Adrenal gland (tissue), 9 donors: ENCODE measurements at regions not wholly inside any gene's neighbourhood (a gene's known extent, or its start where the extent isn't known, plus 50 kb on each side); places are given as distances from the start of the nearest gene placed in this dataset.

Source experiments
- DNase-seq, 7 donors: peaks; one replicate each; pipeline ENCODE4 v3.0.0-alpha.2; 2019 to 2020
- H3K27ac ChIP-seq, 5 donors: fragments of 200-600 bp; sonication (generic) in 4 of 5; 1 replicate in 3 of 5; 2 replicates in 2 of 5; pipeline versions ENCODE4 v1.5.1 to v1.8.0; 2016 to 2020; ENCODE audit warnings: mild to moderate bottlenecking in 1 of 5
- H3K27me3 ChIP-seq: fragments of 200-600 bp; 2 replicates; pipeline ENCODE4 v1.8.0; 2021
- H3K36me3 ChIP-seq, 2 donors: fragments of 200-600 bp; replicated peaks in 1 of 2; 1 replicate in 1 of 2; 2 replicates in 1 of 2; pipeline versions ENCODE4 v1.5.1 to v1.8.0; 2018 to 2022
- H3K4me1 ChIP-seq, 2 donors: fragments of 200-600 bp; replicated peaks in 1 of 2; 1 replicate in 1 of 2; 2 replicates in 1 of 2; pipeline versions ENCODE4 v1.5.1 to v1.8.0; 2018 to 2021
- H3K4me3 ChIP-seq, 4 donors: fragments of 200-600 bp; sonication (generic) in 3 of 4; one replicate each; pipeline ENCODE4 v1.5.1; 2016 to 2018
- H3K9me3 ChIP-seq, 3 donors: fragments of 200-600 bp; sonication (generic) in 1 of 3; replicated peaks in 1 of 3; 1 replicate in 2 of 3; 2 replicates in 1 of 3; pipeline versions ENCODE4 v1.5.1 to v1.8.0; 2016 to 2021
- CTCF ChIP-seq, 6 experiments: fragments of 450-650 bp in 4 of 6; fragments of 200-600 bp in 2 of 6; sonication (generic) in 1 of 6; IDR thresholded peaks; 1 replicate in 5 of 6; 2 replicates in 1 of 6; pipeline versions ENCODE4 v1.5.1 to v1.8.0; 2016 to 2021; ENCODE audit warnings: antibody characterized with exemption in 6 of 6, mild to moderate bottlenecking in 2 of 6, moderate library complexity in 1 of 6
- POLR2A ChIP-seq, 2 donors: fragments of 450-650 bp; IDR thresholded peaks; one replicate each; pipeline ENCODE4 v1.6.1; 2017; ENCODE audit warnings: antibody characterized with exemption in 2 of 2, mild to moderate bottlenecking in 2 of 2, moderate library complexity in 1 of 2
- WGBS, 4 donors: extraction: QIAGEN DNeasy Blood & Tissue Kit in 2 of 4; methylation state at CpG; one replicate each; pipeline versions ENCODE4 v1.1.5 to v1.1.7; 2013 to 2017; 5-methylcytosine and 5-hydroxymethylcytosine counted together
- intact Hi-C, 2 donors: fragments of 100-400 bp; cut with DNase I; formaldehyde crosslinking; loops; one replicate each; pipeline versions ENCODE4 v1.14.1 to v1.15.0; 2022 to 2023
- donor health status: healthy with polysubstance abuse.
- donor health status: Bipolar disorder and iron deficiency.
- donor health status: DM: yes; HTN: yes; CAD: no.
- donor health status: DM: no; HTN: no; CAD: no.
- donor health status: DM: no; HTN: no; CAD: no.

GRCh38 chr12:89817501-89818226 is 109.0 kb upstream of the ATP2B1 start:
- no peak overlapping the region for H3K4me3 ChIP-seq
- H3K4me1 ChIP-seq = no peaks in the 10 kb centered on the region
- H3K36me3 ChIP-seq = no peaks in the 10 kb centered on the region
- intact Hi-C loops = no loop called here
- WGBS, 4 donors = 25 to 34% (median 28%) methylated on average over 2 of the region's 2 CpGs
- no peak for DNase-seq
- H3K27me3 ChIP-seq = no peaks in the 10 kb centered on the region
- no peak for TF ChIP-seq POLR2A (IDR thresholded peaks at IDR 0.05)
- no peak for TF ChIP-seq CTCF (IDR thresholded peaks at IDR 0.05)
- H3K9me3 ChIP-seq = no peaks in the 10 kb centered on the region
- H3K27ac ChIP-seq = no peak overlapping the region

GRCh38 chr12:89815225-89815624 is 106.6 kb upstream of the ATP2B1 start:
- Histone ChIP-seq H3K4me3 (no peak overlapping the region), H3K9me3 (no peaks in the 10 kb centered on the region), H3K4me1 (no peaks in the 10 kb centered on the region), H3K36me3 (no peaks in the 10 kb centered on the region), H3K27ac (no peak overlapping the region), H3K27me3 (no peaks in the 10 kb centered on the region)
- WGBS, 4 donors = 82 to 87% (median 84%) methylated on average over 3 of the region's 3 CpGs
- intact Hi-C loops = no loop called here
- no peak for DNase-seq
- no peak for TF ChIP-seq POLR2A (IDR thresholded peaks at IDR 0.05)
- TF ChIP-seq CTCF (IDR thresholded peaks at IDR 0.05) = no peak

GRCh38 chr12:89803412-89803811 is 94.8 kb upstream of the ATP2B1 start:
- H3K27ac ChIP-seq = no peak overlapping the region
- no peak overlapping the region for H3K4me3 ChIP-seq
- no peaks in the 10 kb centered on the region for H3K36me3 ChIP-seq
- intact Hi-C loops = no loop called here
- TF ChIP-seq CTCF (IDR thresholded peaks at IDR 0.05) (no peak), POLR2A (IDR thresholded peaks at IDR 0.05) (no peak)
- no peaks in the 10 kb centered on the region for H3K4me1 ChIP-seq
- H3K27me3 ChIP-seq = no peaks in the 10 kb centered on the region
- no peaks in the 10 kb centered on the region for H3K9me3 ChIP-seq
- no peak for DNase-seq

GRCh38 chr12:89801284-89801683 is 92.6 kb upstream of the ATP2B1 start:
- Histone ChIP-seq H3K27me3 (no peaks in the 10 kb centered on the region), H3K27ac (no peak overlapping the region), H3K4me1 (no peaks in the 10 kb centered on the region), H3K9me3 (no peaks in the 10 kb centered on the region), H3K4me3 (no peak overlapping the region), H3K36me3 (no peaks in the 10 kb centered on the region)
- TF ChIP-seq POLR2A (IDR thresholded peaks at IDR 0.05) (no peak), CTCF (IDR thresholded peaks at IDR 0.05) (no peak)
- WGBS, 4 donors = 64 to 74% (median 69%) methylated on average over 2 of the region's 2 CpGs
- intact Hi-C loops = no loop called here
- no peak for DNase-seq
